ENCODE measurements at regions not wholly inside any gene's neighbourhood (a gene's known extent, or its start where the extent isn't known, plus 50 kb on each side); places are given as distances from the start of the nearest gene placed in this dataset.

- DNase-seq (ENCODE audit: low spot score): no peak
Observed at GRCh38 chr2:220279840-220280239, 652.4 kb downstream of the SLC4A3 start.

GRCh38 chr2:220280736-220281135, 653.3 kb downstream of the SLC4A3 start:
- DNase-seq (ENCODE audit: low spot score): no peak

- no peak for DNase-seq (ENCODE audit: low spot score)
Observed at GRCh38 chr2:220281771-220282170, 654.3 kb downstream of the SLC4A3 start.

- no peak for DNase-seq (ENCODE audit: low spot score)
Observed at GRCh38 chr2:220282236-220282635, 654.8 kb downstream of the SLC4A3 start.

GRCh38 chr2:220293966-220294365, 666.5 kb downstream of the SLC4A3 start:
- no peak for DNase-seq (ENCODE audit: low spot score)

- DNase-seq (ENCODE audit: low spot score): no peak
Observed at GRCh38 chr2:220296174-220296573, 668.7 kb downstream of the SLC4A3 start.

- DNase-seq (ENCODE audit: low spot score): no peak
Observed at GRCh38 chr2:220297093-220297492, 669.7 kb downstream of the SLC4A3 start.

- no peak for DNase-seq (ENCODE audit: low spot score)
Observed at GRCh38 chr2:220300806-220301205, 673.4 kb downstream of the SLC4A3 start.

- DNase-seq (ENCODE audit: low spot score): no peak
Observed at GRCh38 chr2:220302756-220303155, 675.3 kb downstream of the SLC4A3 start.

GRCh38 chr2:220309215-220309614, 681.8 kb downstream of the SLC4A3 start:
- DNase-seq (ENCODE audit: low spot score): no peak

- DNase-seq (ENCODE audit: low spot score): no peak
Observed at GRCh38 chr2:220310451-220310861, 683.0 kb downstream of the SLC4A3 start.

- no peak for DNase-seq (ENCODE audit: low spot score)
Observed at GRCh38 chr2:220315098-220315823, 687.8 kb downstream of the SLC4A3 start.

GRCh38 chr2:220318037-220318436, 690.6 kb downstream of the SLC4A3 start:
- no peak for DNase-seq (ENCODE audit: low spot score)

- DNase-seq (ENCODE audit: low spot score): no peak
Observed at GRCh38 chr2:220318508-220318907, 691.1 kb downstream of the SLC4A3 start.

- no peak for DNase-seq (ENCODE audit: low spot score)
Observed at GRCh38 chr2:220320326-220320725, 692.9 kb downstream of the SLC4A3 start.

- no peak for DNase-seq (ENCODE audit: low spot score)
Observed at GRCh38 chr2:220332886-220333285, 705.5 kb downstream of the SLC4A3 start.

- no peak for DNase-seq (ENCODE audit: low spot score)
Observed at GRCh38 chr2:220334210-220334609, 706.8 kb downstream of the SLC4A3 start.

GRCh38 chr2:220334871-220335590, 707.6 kb downstream of the SLC4A3 start:
- DNase-seq (ENCODE audit: low spot score): no peak

- DNase-seq (ENCODE audit: low spot score): no peak
Observed at GRCh38 chr2:220335591-220335915, 708.1 kb downstream of the SLC4A3 start.

- DNase-seq (ENCODE audit: low spot score): no peak
Observed at GRCh38 chr2:220336771-220337170, 709.3 kb downstream of the SLC4A3 start.

GRCh38 chr2:220337611-220338440, 710.4 kb downstream of the SLC4A3 start:
- DNase-seq (ENCODE audit: low spot score): no peak

GRCh38 chr2:220341014-220341413, 713.6 kb downstream of the SLC4A3 start:
- no peak for DNase-seq (ENCODE audit: low spot score)

GRCh38 chr2:220346919-220347318, 719.5 kb downstream of the SLC4A3 start:
- DNase-seq (ENCODE audit: low spot score): no peak
